ENCODE measurements at regions not wholly inside any gene's neighbourhood (a gene's known extent, or its start where the extent isn't known, plus 50 kb on each side); places are given as distances from the start of the nearest gene placed in this dataset.

- no peak for TF ChIP-seq CTCF (IDR thresholded peaks at IDR 0.05; ENCODE audit: low read depth, low read length, poor library complexity, severe bottlenecking)
- TF ChIP-seq EZH2phosphoT487 (IDR thresholded peaks at IDR 0.05; ENCODE audit: borderline replicate concordance, low read length) = no peak
Measured at GRCh38 chr1:29972421-29973053, 736.2 kb downstream of the PTPRU start.
